Cardiac muscle cell (in vitro differentiated cells and primary cell): ENCODE measurements at regions not wholly inside any gene's neighbourhood (a gene's known extent, or its start where the extent isn't known, plus 50 kb on each side); places are given as distances from the start of the nearest gene placed in this dataset.

Experiments
- DNase-seq, 2 donors: peaks; one replicate each; pipeline versions ENCODE4 v3.0.0 to v3.0.0-alpha.2; 2010 to 2017; ENCODE audit warnings: low read depth in 1 of 2, low spot score in 1 of 2
- H3K27ac ChIP-seq: fragments of 200-600 bp; sonication (generic); 2 replicates; pipeline ENCODE4 v1.5.1; 2016
- H3K27me3 ChIP-seq: fragments of 200-600 bp; sonication (generic); 2 replicates; pipeline ENCODE4 v1.6.0; 2016; ENCODE audit warnings: control low read depth
- H3K36me3 ChIP-seq: fragments of 200-600 bp; sonication (generic); 2 replicates; pipeline ENCODE4 v1.5.1; 2016; ENCODE audit warnings: control low read depth
- H3K4me1 ChIP-seq: fragments of 200-600 bp; sonication (generic); 2 replicates; pipeline ENCODE4 v1.8.1; 2017; ENCODE audit warnings: low read depth, mild to moderate bottlenecking, mixed run types
- H3K4me3 ChIP-seq: fragments of 200-600 bp; sonication (generic); 2 replicates; pipeline ENCODE4 v1.5.1; 2016; ENCODE audit warnings: mild to moderate bottlenecking
- H3K9me3 ChIP-seq: fragments of 200-600 bp; sonication (generic); 2 replicates; pipeline ENCODE4 v1.5.1; 2017; ENCODE audit warnings: low read depth, mild to moderate bottlenecking, control low read depth
- CTCF ChIP-seq: IDR thresholded peaks from 2 replicates; pipeline ENCODE4 v1.5.1; 2012; ENCODE audit warnings: low read depth, mild to moderate bottlenecking, low read length

GRCh38 chr10:43949351-43949750 is 300.7 kb upstream of the ZNF32 start:
- Histone ChIP-seq H3K4me3 (no peak overlapping the region), H3K27ac (no peak overlapping the region), H3K9me3 (no peaks in the 10 kb centered on the region), H3K36me3 (no peaks in the 10 kb centered on the region), H3K4me1 (peaks cover 5% of the 10 kb centered on the region), H3K27me3 (no peaks in the 10 kb centered on the region)
- DNase-seq = peak in 1 of 2 donors; percentile 43
- TF ChIP-seq CTCF = no peak

- Histone ChIP-seq H3K27me3 (no peaks in the 10 kb centered on the region), H3K4me1 (peaks cover 12% of the 10 kb centered on the region), H3K9me3 (no peaks in the 10 kb centered on the region), H3K4me3 (no peak overlapping the region), H3K36me3 (no peaks in the 10 kb centered on the region), H3K27ac (no peak overlapping the region)
- no peak for DNase-seq
- no peak for TF ChIP-seq CTCF
These were observed 297.8 kb upstream of the ZNF32 start for GRCh38 chr10:43946445-43946844.

- Histone ChIP-seq H3K9me3 (no peaks in the 10 kb centered on the region), H3K4me1 (peaks cover 12% of the 10 kb centered on the region), H3K27me3 (no peaks in the 10 kb centered on the region), H3K36me3 (no peaks in the 10 kb centered on the region), H3K27ac (no peak overlapping the region), H3K4me3 (no peak overlapping the region)
- TF ChIP-seq CTCF = no peak
- no peak for DNase-seq
These were observed 297.2 kb upstream of the ZNF32 start for GRCh38 chr10:43945908-43946307.

GRCh38 chr10:43945094-43945730 is 296.5 kb upstream of the ZNF32 start:
- H3K9me3 ChIP-seq = no peaks in the 10 kb centered on the region
- no peak overlapping the region for H3K4me3 ChIP-seq
- H3K4me1 ChIP-seq = peaks cover 12% of the 10 kb centered on the region
- peak in 1 of 2 donors; percentile 65 for DNase-seq
- no peaks in the 10 kb centered on the region for H3K27me3 ChIP-seq
- H3K36me3 ChIP-seq = no peaks in the 10 kb centered on the region
- TF ChIP-seq CTCF = no peak
- H3K27ac ChIP-seq = peak overlapping the region; percentile 60

- no peak for TF ChIP-seq CTCF
- Histone ChIP-seq H3K4me1 (peaks cover 12% of the 10 kb centered on the region), H3K9me3 (no peaks in the 10 kb centered on the region), H3K27me3 (no peaks in the 10 kb centered on the region), H3K36me3 (no peaks in the 10 kb centered on the region), H3K4me3 (no peak overlapping the region), H3K27ac (peak overlapping the region; percentile 60)
- no peak for DNase-seq
These were observed 295.9 kb upstream of the ZNF32 start for GRCh38 chr10:43944381-43945093.
